RWPE1 (cell line): ENCODE measurements at regions not wholly inside any gene's neighbourhood (a gene's known extent, or its start where the extent isn't known, plus 50 kb on each side); places are given as distances from the start of the nearest gene placed in this dataset.

ENCODE experiments used
- CTCF ChIA-PET: fragments of 350-600 bp; sonication (Branson Sonifier 250); formaldehyde crosslinking; extraction: SDS; loops from one replicate; lab custom pipeline; 2021; lab: Yijun Ruan, JAX
- POLR2A ChIA-PET: fragments of 400-600 bp; formaldehyde crosslinking; extraction: SDS; loops from one replicate; lab custom pipeline; 2020; ENCODE audit warnings: antibody characterized with exemption; ENCODE audit not compliant: low non-redundant PET; lab: Yijun Ruan, JAX
- DNase-seq: peaks from one replicate; pipeline ENCODE4 v3.0.0; 2012; ENCODE audit warnings: low spot score
- H3K27ac ChIP-seq: fragments of 450-650 bp; 2 replicates; pipeline ENCODE4 v1.5.1; 2017
- CTCF ChIP-seq: fragments of 450-650 bp; conservative IDR thresholded peaks from 2 replicates; pipeline ENCODE4 v1.5.1; 2017; ENCODE audit warnings: low read depth, mild to moderate bottlenecking

GRCh38 chr20:40339661-40340449, 349.2 kb downstream of the MAFB start:
- CTCF ChIA-PET = no interaction called here
- no peak for TF ChIP-seq CTCF
- no peak for DNase-seq
- POLR2A ChIA-PET = interaction anchor here (0.6 kb wide), 1 partner anchor 14 kb away, joined by 3 read pairs; no protein-coding TSS in a partner anchor
- no peak overlapping the region for H3K27ac ChIP-seq

DNA sequence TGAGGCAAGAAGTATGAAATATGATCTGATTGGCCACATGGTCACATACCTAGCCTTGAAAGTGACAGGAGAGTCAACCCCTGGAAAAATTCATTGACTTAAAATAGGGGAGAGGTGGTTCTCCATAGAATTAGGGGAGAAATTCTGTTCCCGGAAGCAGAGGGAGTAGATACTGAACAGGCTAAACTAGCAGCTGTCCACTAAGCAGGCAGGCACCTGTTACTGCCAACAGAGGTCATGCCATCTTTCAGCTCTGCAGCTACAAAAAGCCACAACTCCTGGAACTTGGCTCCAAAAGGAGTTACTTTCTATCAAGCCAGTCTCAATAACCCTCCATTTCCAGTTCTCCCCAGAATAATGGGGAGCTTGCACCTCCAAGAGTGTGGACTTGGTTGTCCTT, 352.5 kb downstream of the MAFB start:
- POLR2A ChIA-PET = no interaction called here
- no peak for TF ChIP-seq CTCF
- CTCF ChIA-PET = no interaction called here
- H3K27ac ChIP-seq = no peak overlapping the region
- no peak for DNase-seq

DNA sequence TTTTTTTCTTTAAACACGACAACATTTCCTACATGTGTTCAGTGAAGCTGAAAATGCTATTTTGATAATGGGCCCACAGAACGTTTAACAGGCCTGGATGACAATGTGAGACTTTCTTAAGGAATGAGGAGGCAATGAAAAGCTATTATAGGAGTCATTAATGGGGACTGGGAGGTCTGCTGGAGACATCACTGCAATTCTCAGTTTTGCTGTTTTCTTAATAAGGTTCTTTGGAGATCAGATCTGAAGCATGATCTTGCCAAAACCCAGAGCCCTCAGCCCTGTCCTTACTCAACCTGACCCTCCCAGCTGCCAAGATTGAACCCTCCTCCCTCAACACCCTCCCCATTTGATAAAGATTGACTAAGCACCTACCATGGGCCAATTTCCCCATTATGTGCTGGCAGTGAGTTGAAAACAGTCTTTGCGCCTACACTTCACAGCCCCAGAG, 353.1 kb downstream of the MAFB start:
- POLR2A ChIA-PET = no interaction called here
- H3K27ac ChIP-seq = no peak overlapping the region
- TF ChIP-seq CTCF = no peak
- no peak for DNase-seq
- CTCF ChIA-PET = no interaction called here

GRCh38 chr20:40335437-40335836, 353.6 kb downstream of the MAFB start:
- no peak for TF ChIP-seq CTCF
- CTCF ChIA-PET = interaction anchor here (0.6 kb wide), 1 partner anchor 967 kb away, joined by 3 read pairs; no protein-coding TSS in a partner anchor
- no peak overlapping the region for H3K27ac ChIP-seq
- POLR2A ChIA-PET = no interaction called here
- no peak for DNase-seq

- POLR2A ChIA-PET = no interaction called here
- H3K27ac ChIP-seq = no peak overlapping the region
- no peak for DNase-seq
- CTCF ChIA-PET = no interaction called here
- no peak for TF ChIP-seq CTCF
Observed at GRCh38 chr20:40333591-40333990, 355.4 kb downstream of the MAFB start.

DNA sequence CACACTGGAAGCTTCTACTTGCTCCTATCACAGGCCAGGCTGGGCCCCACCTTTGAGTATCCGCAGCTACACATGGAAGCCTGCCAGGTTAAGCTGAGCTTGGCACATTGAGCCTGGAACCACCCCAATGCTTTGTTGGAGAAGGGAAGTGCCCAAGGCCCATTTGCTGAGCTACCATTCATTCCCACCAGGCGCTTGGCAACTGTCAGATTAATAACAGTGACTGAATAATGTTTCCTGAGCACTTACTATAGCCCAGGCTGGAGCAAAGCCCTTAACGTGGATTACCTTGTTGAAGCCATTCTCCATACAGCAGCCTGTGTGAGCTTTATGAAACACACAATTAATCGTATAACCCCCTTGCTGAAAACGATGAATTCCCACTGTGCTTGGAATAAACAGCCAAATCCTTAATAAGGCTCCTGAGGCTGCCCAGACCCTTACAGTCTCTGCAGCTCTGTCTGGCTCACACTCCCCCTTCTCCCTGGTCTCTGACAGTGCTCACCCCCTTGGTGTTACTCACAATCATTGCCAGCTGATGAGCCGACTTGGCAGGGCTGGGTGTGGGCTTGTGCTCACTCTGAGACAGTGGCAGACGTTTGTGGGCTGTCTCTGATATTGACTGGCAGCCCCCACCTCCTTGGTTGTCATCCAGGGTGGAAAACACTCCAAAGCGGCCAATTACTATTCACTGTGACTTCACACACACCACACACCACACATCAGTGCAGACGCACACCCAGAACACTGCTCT, 357.1 kb downstream of the MAFB start:
- ChIA-PET POLR2A (no interaction called here), CTCF (interaction anchor here (1.2 kb wide), 1 partner anchor 356 kb away, joined by 3 read pairs; no protein-coding TSS in a partner anchor)

More for the DNA sequence above, 357.1 kb downstream of the MAFB start:
- no peak overlapping the region for H3K27ac ChIP-seq
- no peak for TF ChIP-seq CTCF
- DNase-seq = no peak
